Testis (tissue), 2 donors: ENCODE measurements at regions not wholly inside any gene's neighbourhood (a gene's known extent, or its start where the extent isn't known, plus 50 kb on each side); places are given as distances from the start of the nearest gene placed in this dataset.

Experiments
- CTCF ChIP-seq, 3 experiments: fragments of 450-650 bp in 2 of 3; fragments of 200-600 bp in 1 of 3; sonication (generic) in 1 of 3; IDR thresholded peaks; one replicate each; pipeline ENCODE4 v1.5.1; 2016 to 2019; ENCODE audit warnings: antibody characterized with exemption in 3 of 3, mild to moderate bottlenecking in 2 of 3, moderate library complexity in 1 of 3
- POLR2A ChIP-seq: fragments of 450-650 bp; IDR thresholded peaks from one replicate; pipeline ENCODE4 v1.6.1; 2017; ENCODE audit warnings: antibody characterized with exemption, mild to moderate bottlenecking, moderate library complexity

GRCh38 chr17:77807051-77807745, 151.3 kb upstream of the TNRC6C start:
- TF ChIP-seq CTCF (IDR thresholded peaks at IDR 0.05) (no peak), POLR2A (no peak)
